ENCODE measurements at regions not wholly inside any gene's neighbourhood (a gene's known extent, or its start where the extent isn't known, plus 50 kb on each side); places are given as distances from the start of the nearest gene placed in this dataset.
"Not testable (repeated sequence)": the region's sequence is repeated elsewhere in the genome, so short reads cannot be mapped to it uniquely, and the experiment has no call there.

DNA sequence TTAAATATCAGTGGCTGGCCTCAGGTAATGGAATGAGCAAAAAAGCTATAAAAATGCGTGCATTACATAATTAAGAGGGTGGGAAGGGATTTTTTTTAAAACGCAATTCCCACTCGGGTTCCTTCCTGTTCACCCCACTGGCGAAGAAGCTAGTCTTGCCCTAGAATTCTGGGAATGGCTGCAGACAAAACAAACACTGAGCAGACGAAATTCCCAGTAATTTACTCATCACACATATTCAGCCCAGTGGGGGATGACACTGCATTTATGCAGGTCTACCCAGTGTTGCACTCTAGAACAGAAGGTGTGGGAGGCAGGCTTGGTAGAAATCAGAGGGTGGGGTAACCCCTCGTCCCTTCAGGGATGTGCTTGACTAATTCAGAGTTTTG, 2695.0 kb upstream of the DEFB115 start:
- no peak overlapping the region for H2AK5ac ChIP-seq (ENCODE audit: low read length)
- WGBS (ENCODE audit: extremely low coverage, insufficient coverage, low lambda C conversion rate) = no CpG with 5 or more reads among the region's 6 CpGs
- no peaks in the 10 kb centered on the region for H3K79me2 ChIP-seq (ENCODE audit: control insufficient read depth, insufficient read depth, low read length)
- no peak overlapping the region for H3K23ac ChIP-seq (ENCODE audit: low read length)
- no peaks in the 10 kb centered on the region for H3K79me1 ChIP-seq (ENCODE audit: low read length)
- H3K4ac ChIP-seq (ENCODE audit: low read depth, low read length) = no peak overlapping the region
- H3K9ac ChIP-seq (ENCODE audit: low read length) = no peak overlapping the region
- H2BK5ac ChIP-seq (ENCODE audit: low read length) = no peak overlapping the region
- H3K4me1 ChIP-seq (ENCODE audit: control insufficient read depth, low read depth, low read length) = no peaks in the 10 kb centered on the region
- H3K4me2 ChIP-seq (ENCODE audit: low read length) = no peak overlapping the region
- no peak overlapping the region for H3K4me3 ChIP-seq (ENCODE audit: low read length)
- H4K8ac ChIP-seq (ENCODE audit: low read depth, low read length) = no peak overlapping the region
- no peak overlapping the region for H3K56ac ChIP-seq (ENCODE audit: low read length)
- no peak overlapping the region for H4K5ac ChIP-seq (ENCODE audit: low read length)
- H3K18ac ChIP-seq (ENCODE audit: low read length) = no peak overlapping the region
- DNase-seq = peak; percentile 70
- H2BK120ac ChIP-seq (ENCODE audit: low read depth, low read length) = no peak overlapping the region
- no peak overlapping the region for H2BK15ac ChIP-seq (replicated peaks; ENCODE audit: low read depth)
- H3K27me3 ChIP-seq (ENCODE audit: insufficient read depth, low read length, poor library complexity) = no peaks in the 10 kb centered on the region
- H3K36me3 ChIP-seq (ENCODE audit: control insufficient read depth, insufficient read depth, low read length) = no peaks in the 10 kb centered on the region
- no peak overlapping the region for H3K27ac ChIP-seq (ENCODE audit: low read depth, low read length)

DNA sequence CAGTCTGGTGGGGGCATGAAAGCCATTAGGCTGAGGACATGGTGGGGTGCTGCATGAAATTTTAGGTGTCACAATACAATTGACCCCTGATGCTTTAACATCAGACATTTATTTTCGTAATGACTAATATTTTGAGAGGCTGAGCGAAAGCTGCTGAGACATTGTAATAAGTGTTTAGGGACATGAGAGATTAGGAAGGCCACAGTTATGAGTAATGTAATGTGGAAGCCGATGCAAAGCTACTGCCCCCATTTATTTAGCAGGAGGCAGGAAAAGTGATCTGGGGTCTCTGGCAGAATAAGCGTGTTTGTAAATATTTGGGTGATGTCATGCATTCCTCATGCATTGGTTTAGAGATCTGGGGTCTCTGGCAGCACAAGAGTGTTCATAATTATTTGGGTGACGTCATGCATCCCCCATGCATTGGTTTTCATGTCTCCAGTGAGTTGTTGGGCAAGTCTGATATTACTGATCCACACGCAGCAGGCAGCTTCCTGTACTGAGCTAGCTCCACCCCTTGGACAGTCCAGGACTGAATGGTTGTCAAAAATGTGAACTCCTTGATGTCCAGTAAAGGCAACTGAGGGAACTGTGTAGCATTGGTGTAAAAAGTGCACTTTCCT, 2694.5 kb upstream of the DEFB115 start:
- H2BK120ac ChIP-seq (ENCODE audit: low read depth, low read length); H3K23ac ChIP-seq (ENCODE audit: low read length); H3K4me2 ChIP-seq (ENCODE audit: low read length); H3K9ac ChIP-seq (ENCODE audit: low read length); H3K18ac ChIP-seq (ENCODE audit: low read length); H3K56ac ChIP-seq (ENCODE audit: low read length); H2AK5ac ChIP-seq (ENCODE audit: low read length); H4K5ac ChIP-seq (ENCODE audit: low read length); H3K27me3 ChIP-seq (ENCODE audit: insufficient read depth, low read length, poor library complexity); H3K4ac ChIP-seq (ENCODE audit: low read depth, low read length); H3K4me3 ChIP-seq (ENCODE audit: low read length); H3K79me2 ChIP-seq (ENCODE audit: control insufficient read depth, insufficient read depth, low read length); H2BK5ac ChIP-seq (ENCODE audit: low read length); H3K27ac ChIP-seq (ENCODE audit: low read depth, low read length); H3K36me3 ChIP-seq (ENCODE audit: control insufficient read depth, insufficient read depth, low read length); H3K4me1 ChIP-seq (ENCODE audit: control insufficient read depth, low read depth, low read length); H4K8ac ChIP-seq (ENCODE audit: low read depth, low read length); H3K79me1 ChIP-seq (ENCODE audit: low read length); H2BK15ac ChIP-seq (replicated peaks; ENCODE audit: low read depth): not testable (repeated sequence)
- DNase-seq = peak; percentile 22
- WGBS (ENCODE audit: extremely low coverage, insufficient coverage, low lambda C conversion rate) = no CpG with 5 or more reads among the region's 6 CpGs

DNA sequence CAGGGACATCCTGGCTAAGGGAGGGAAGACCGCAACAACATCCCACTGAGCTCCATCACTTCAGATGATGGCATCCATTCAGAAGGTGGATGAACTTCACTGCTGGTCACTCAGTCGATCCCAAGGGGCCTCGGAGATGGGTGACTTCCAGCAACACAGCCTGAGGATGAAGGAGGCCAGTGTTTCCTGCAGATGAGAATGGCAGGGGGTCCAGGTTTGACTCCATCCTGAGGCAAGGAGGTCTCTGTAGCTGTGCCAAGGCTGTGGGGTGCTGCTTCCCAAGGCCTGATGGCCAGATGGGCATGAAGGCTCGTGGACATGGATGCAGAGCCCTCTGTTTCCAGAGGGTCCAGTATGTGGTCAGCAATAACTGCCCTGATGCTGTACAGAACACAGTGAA, 2693.4 kb upstream of the DEFB115 start:
- H3K4me1 ChIP-seq (ENCODE audit: control insufficient read depth, low read depth, low read length); H3K27ac ChIP-seq (ENCODE audit: low read depth, low read length); H3K36me3 ChIP-seq (ENCODE audit: control insufficient read depth, insufficient read depth, low read length); H2BK5ac ChIP-seq (ENCODE audit: low read length); H3K18ac ChIP-seq (ENCODE audit: low read length); H2AK5ac ChIP-seq (ENCODE audit: low read length); H3K9ac ChIP-seq (ENCODE audit: low read length); H4K5ac ChIP-seq (ENCODE audit: low read length); H3K79me2 ChIP-seq (ENCODE audit: control insufficient read depth, insufficient read depth, low read length); H3K4me3 ChIP-seq (ENCODE audit: low read length); H2BK15ac ChIP-seq (replicated peaks; ENCODE audit: low read depth); H3K79me1 ChIP-seq (ENCODE audit: low read length); H4K8ac ChIP-seq (ENCODE audit: low read depth, low read length); H3K56ac ChIP-seq (ENCODE audit: low read length); DNase-seq; H2BK120ac ChIP-seq (ENCODE audit: low read depth, low read length); H3K4me2 ChIP-seq (ENCODE audit: low read length); H3K23ac ChIP-seq (ENCODE audit: low read length); H3K4ac ChIP-seq (ENCODE audit: low read depth, low read length); H3K27me3 ChIP-seq (ENCODE audit: insufficient read depth, low read length, poor library complexity): not testable (repeated sequence)
- no CpG with 5 or more reads among the region's 4 CpGs for WGBS (ENCODE audit: extremely low coverage, insufficient coverage, low lambda C conversion rate)

DNA sequence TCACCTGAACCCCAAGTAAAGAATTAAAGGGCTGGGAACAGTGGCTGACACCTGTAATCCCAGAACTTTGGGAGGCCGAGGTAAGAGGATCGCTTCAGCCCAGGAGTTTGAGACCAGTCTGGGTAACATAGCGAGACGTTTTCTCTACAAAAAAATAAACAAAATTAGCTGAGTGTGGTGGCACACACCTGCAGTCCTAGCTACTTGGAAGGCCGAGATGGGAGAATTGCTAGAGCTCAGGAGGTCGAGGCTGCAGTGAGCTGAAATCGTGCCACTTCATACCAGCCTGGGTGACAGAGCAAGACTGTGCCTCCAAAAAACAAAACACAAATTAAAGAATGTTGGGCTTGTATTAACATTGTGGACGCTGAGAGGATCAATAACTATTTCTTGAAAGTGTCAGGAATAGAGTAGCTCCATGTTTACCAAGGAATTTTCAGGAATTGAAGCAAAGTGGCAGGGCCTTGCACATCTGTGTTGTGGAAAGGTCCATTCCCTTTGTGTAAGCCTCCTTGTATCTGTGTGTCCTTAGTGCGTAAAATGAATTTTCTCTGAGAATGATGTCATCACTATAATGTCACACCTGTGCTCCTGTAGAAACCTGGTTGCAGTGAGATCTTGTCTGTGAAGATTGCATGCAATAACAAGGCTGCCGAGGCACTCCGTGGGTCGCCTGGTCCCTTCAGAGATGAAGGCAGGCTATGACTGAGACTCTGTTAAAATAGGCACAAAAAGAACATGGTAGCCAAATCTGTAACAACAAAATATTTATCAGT, 2692.6 kb upstream of the DEFB115 start:
- not testable (repeated sequence) for H2BK5ac ChIP-seq (ENCODE audit: low read length)

DNA sequence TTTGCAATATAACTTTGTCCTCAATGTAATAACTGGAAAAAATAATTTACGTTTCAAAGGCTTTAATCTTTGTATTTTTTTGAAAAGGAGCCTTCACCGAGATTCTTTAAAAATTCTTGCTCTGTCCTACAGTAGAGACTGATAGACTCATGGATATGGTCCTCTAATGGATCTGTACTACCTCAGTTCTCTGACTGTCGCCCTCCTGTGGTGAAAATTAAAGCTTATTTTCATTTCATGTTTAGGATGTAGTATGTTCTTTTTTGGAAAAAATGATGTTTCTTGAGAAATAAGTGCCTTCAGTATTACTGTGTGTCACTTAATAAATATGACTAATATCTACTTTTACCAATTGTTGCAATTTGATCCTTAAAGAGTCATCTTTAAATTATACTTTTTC, 2681.5 kb upstream of the DEFB115 start:
- H3K27me3 ChIP-seq (ENCODE audit: insufficient read depth, low read length, poor library complexity); H4K5ac ChIP-seq (ENCODE audit: low read length); H2BK5ac ChIP-seq (ENCODE audit: low read length); H3K56ac ChIP-seq (ENCODE audit: low read length); H3K79me1 ChIP-seq (ENCODE audit: low read length); H3K4me3 ChIP-seq (ENCODE audit: low read length); H2BK120ac ChIP-seq (ENCODE audit: low read depth, low read length); H3K23ac ChIP-seq (ENCODE audit: low read length); H3K4me1 ChIP-seq (ENCODE audit: control insufficient read depth, low read depth, low read length); H2BK15ac ChIP-seq (replicated peaks; ENCODE audit: low read depth); DNase-seq; H3K27ac ChIP-seq (ENCODE audit: low read depth, low read length); H4K8ac ChIP-seq (ENCODE audit: low read depth, low read length); H3K36me3 ChIP-seq (ENCODE audit: control insufficient read depth, insufficient read depth, low read length); H3K4me2 ChIP-seq (ENCODE audit: low read length); H3K79me2 ChIP-seq (ENCODE audit: control insufficient read depth, insufficient read depth, low read length); H3K18ac ChIP-seq (ENCODE audit: low read length); H3K4ac ChIP-seq (ENCODE audit: low read depth, low read length); H3K9ac ChIP-seq (ENCODE audit: low read length); H2AK5ac ChIP-seq (ENCODE audit: low read length): not testable (repeated sequence)
- no CpG with 5 or more reads among the region's 3 CpGs for whole genome bisulfite sequencing (ENCODE audit: extremely low coverage, insufficient coverage, low lambda C conversion rate)

More for the DNA sequence above, 2692.6 kb upstream of the DEFB115 start:
- not testable (repeated sequence) for H3K56ac ChIP-seq (ENCODE audit: low read length); H3K36me3 ChIP-seq (ENCODE audit: control insufficient read depth, insufficient read depth, low read length); H2BK15ac ChIP-seq (replicated peaks; ENCODE audit: low read depth); H3K4me2 ChIP-seq (ENCODE audit: low read length); H4K8ac ChIP-seq (ENCODE audit: low read depth, low read length); H3K27ac ChIP-seq (ENCODE audit: low read depth, low read length); H3K27me3 ChIP-seq (ENCODE audit: insufficient read depth, low read length, poor library complexity); H3K4ac ChIP-seq (ENCODE audit: low read depth, low read length); H3K79me2 ChIP-seq (ENCODE audit: control insufficient read depth, insufficient read depth, low read length); H3K79me1 ChIP-seq (ENCODE audit: low read length); H3K23ac ChIP-seq (ENCODE audit: low read length); H3K4me1 ChIP-seq (ENCODE audit: control insufficient read depth, low read depth, low read length); H3K9ac ChIP-seq (ENCODE audit: low read length); H2BK120ac ChIP-seq (ENCODE audit: low read depth, low read length); H3K18ac ChIP-seq (ENCODE audit: low read length); H4K5ac ChIP-seq (ENCODE audit: low read length); DNase-seq; H2AK5ac ChIP-seq (ENCODE audit: low read length); H3K4me3 ChIP-seq (ENCODE audit: low read length)
- WGBS (ENCODE audit: extremely low coverage, insufficient coverage, low lambda C conversion rate) = no CpG with 5 or more reads among the region's 12 CpGs

DNA sequence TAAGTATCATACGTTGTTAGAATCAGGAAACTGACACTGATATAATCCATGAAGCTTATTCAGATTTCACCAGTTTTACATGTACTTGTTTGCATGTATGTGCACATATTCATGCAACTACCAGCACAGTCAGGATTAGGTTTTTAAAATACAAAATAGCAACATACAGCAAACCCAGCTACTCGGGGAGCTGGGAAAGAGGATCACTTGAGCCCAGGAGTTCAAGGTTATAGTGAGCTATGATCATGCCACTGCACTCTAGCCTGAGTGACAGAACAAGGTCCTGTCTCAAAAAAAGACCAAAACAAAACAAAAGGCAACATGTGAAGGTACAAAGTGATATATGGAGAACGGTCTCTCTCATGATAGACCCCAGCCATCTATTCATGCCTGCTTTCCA, 2665.8 kb upstream of the DEFB115 start:
- H2BK120ac ChIP-seq (ENCODE audit: low read depth, low read length); H3K79me2 ChIP-seq (ENCODE audit: control insufficient read depth, insufficient read depth, low read length); H4K5ac ChIP-seq (ENCODE audit: low read length); H3K27me3 ChIP-seq (ENCODE audit: insufficient read depth, low read length, poor library complexity); H3K23ac ChIP-seq (ENCODE audit: low read length); H4K8ac ChIP-seq (ENCODE audit: low read depth, low read length); H3K27ac ChIP-seq (ENCODE audit: low read depth, low read length); H3K79me1 ChIP-seq (ENCODE audit: low read length); DNase-seq; H3K4me3 ChIP-seq (ENCODE audit: low read length); H3K4ac ChIP-seq (ENCODE audit: low read depth, low read length); H3K4me1 ChIP-seq (ENCODE audit: control insufficient read depth, low read depth, low read length); H3K4me2 ChIP-seq (ENCODE audit: low read length); H2BK5ac ChIP-seq (ENCODE audit: low read length); H3K18ac ChIP-seq (ENCODE audit: low read length); H3K9ac ChIP-seq (ENCODE audit: low read length); H3K36me3 ChIP-seq (ENCODE audit: control insufficient read depth, insufficient read depth, low read length); H3K56ac ChIP-seq (ENCODE audit: low read length); H2AK5ac ChIP-seq (ENCODE audit: low read length); H2BK15ac ChIP-seq (replicated peaks; ENCODE audit: low read depth): not testable (repeated sequence)
- no CpG with 5 or more reads among the region's 3 CpGs for WGBS (ENCODE audit: extremely low coverage, insufficient coverage, low lambda C conversion rate)

Data from mesendoderm (in vitro differentiated cells).